HG03442 (cell line): ENCODE measurements at regions not wholly inside any gene's neighbourhood (a gene's known extent, or its start where the extent isn't known, plus 50 kb on each side); places are given as distances from the start of the nearest gene placed in this dataset.
"Not testable (repeated sequence)": the region's sequence is repeated elsewhere in the genome, so short reads cannot be mapped to it uniquely, and the experiment has no call there.

Experiments
- ATAC-seq: cut with Tn5 transposase; IDR thresholded peaks from one replicate; pipeline ENCODE4 v1.9.1; 2021; ENCODE audit warnings: mild to moderate bottlenecking, moderate library complexity; ENCODE audit not compliant: unreplicated experiment

- ATAC-seq, result no peak
Measured at GRCh38 chr11:95412074-95412473, 181.1 kb upstream of the SESN3 start.

GRCh38 chr11:95410707-95411106 lies 179.7 kb upstream of the SESN3 start:
- ATAC-seq, result not testable (repeated sequence)

- no peak for ATAC-seq
Measured at GRCh38 chr11:95406271-95406670, 175.3 kb upstream of the SESN3 start.

- ATAC-seq, result no peak
Measured at GRCh38 chr11:95404370-95404769, 173.4 kb upstream of the SESN3 start.

- no peak for ATAC-seq
Measured at GRCh38 chr11:95398437-95399112, 167.6 kb upstream of the SESN3 start.

GRCh38 chr11:95392644-95393043 lies 161.6 kb upstream of the SESN3 start:
- no peak for ATAC-seq

GRCh38 chr11:95389427-95389826 lies 158.4 kb upstream of the SESN3 start:
- no peak for ATAC-seq

- ATAC-seq, result no peak
Measured at GRCh38 chr11:95388086-95388485, 157.1 kb upstream of the SESN3 start.

- ATAC-seq, result no peak
Measured at GRCh38 chr11:95387325-95387724, 156.3 kb upstream of the SESN3 start.

GRCh38 chr11:95385577-95385976 lies 154.6 kb upstream of the SESN3 start:
- ATAC-seq, result no peak

- ATAC-seq, result no peak
Measured at GRCh38 chr11:95379479-95379878, 148.5 kb upstream of the SESN3 start.

- no peak for ATAC-seq
Measured at GRCh38 chr11:95378789-95379188, 147.8 kb upstream of the SESN3 start.

GRCh38 chr11:95378111-95378510 lies 147.1 kb upstream of the SESN3 start:
- no peak for ATAC-seq

- no peak for ATAC-seq
Measured at GRCh38 chr11:95375886-95376285, 144.9 kb upstream of the SESN3 start.

- no peak for ATAC-seq
Measured at GRCh38 chr11:95375451-95375850, 144.4 kb upstream of the SESN3 start.

- no peak for ATAC-seq
Measured at GRCh38 chr11:95374105-95374504, 143.1 kb upstream of the SESN3 start.

- no peak for ATAC-seq
Measured at GRCh38 chr11:95373241-95373640, 142.2 kb upstream of the SESN3 start.

- no peak for ATAC-seq
Measured at GRCh38 chr11:95372097-95372656, 141.2 kb upstream of the SESN3 start.

GRCh38 chr11:95371153-95371552 lies 140.2 kb upstream of the SESN3 start:
- ATAC-seq, result no peak

- no peak for ATAC-seq
Measured at GRCh38 chr11:95367726-95368125, 136.7 kb upstream of the SESN3 start.

GRCh38 chr11:95365348-95365747 lies 134.3 kb upstream of the SESN3 start:
- ATAC-seq, result no peak

- ATAC-seq, result no peak
Measured at GRCh38 chr11:95364324-95365295, 133.6 kb upstream of the SESN3 start.
